GM03348 (cell line): ENCODE measurements at regions not wholly inside any gene's neighbourhood (a gene's known extent, or its start where the extent isn't known, plus 50 kb on each side); places are given as distances from the start of the nearest gene placed in this dataset.
"Not testable (repeated sequence)": the region's sequence is repeated elsewhere in the genome, so short reads cannot be mapped to it uniquely, and the experiment has no call there.

ENCODE experiments used
- DNase-seq: peaks from one replicate; pipeline ENCODE4 v3.0.0; 2012; ENCODE audit warnings: low spot score

DNA sequence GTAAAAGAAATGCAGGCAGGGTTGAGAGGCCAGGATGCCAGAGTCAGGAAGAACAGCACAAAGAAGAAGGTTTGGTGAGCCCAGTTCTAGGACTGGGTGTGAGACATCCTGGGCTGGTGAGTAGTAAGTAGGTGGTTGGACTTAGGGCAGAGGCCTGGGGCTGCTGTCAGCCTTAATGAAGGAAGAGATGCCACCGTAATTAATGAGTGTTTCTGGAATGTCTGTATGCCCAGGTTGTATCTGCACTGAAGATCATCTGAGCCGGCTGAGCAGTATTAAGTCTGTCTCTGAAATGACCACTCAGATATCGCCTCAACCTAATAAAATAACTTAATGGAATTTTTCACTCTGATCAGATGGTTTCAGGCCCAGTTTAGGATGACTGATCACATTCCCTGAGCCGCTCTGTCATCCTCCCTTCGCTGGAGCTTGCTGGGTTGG lies 532.9 kb upstream of the IL12A start:
- DNase-seq, result no peak

DNA sequence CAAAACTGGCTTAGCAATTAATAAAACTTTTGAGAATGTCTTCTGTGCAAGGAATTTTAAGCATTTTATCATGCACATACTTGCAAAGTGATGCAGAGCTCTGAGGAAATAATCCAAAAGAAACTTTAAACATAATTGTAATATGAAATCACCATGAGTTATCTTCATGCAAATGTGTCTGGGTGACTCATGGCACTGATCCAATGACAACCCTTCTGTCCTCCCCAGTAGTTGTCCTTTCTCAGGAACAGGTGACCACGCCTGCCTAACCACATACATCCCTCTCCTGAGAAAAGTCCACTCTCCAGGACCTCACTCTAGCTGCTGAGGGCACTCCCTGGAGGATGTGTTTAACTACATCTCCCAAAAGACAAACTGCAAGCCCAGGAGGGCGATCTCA lies 530.6 kb upstream of the IL12A start:
- DNase-seq, result peak; percentile 77

DNA sequence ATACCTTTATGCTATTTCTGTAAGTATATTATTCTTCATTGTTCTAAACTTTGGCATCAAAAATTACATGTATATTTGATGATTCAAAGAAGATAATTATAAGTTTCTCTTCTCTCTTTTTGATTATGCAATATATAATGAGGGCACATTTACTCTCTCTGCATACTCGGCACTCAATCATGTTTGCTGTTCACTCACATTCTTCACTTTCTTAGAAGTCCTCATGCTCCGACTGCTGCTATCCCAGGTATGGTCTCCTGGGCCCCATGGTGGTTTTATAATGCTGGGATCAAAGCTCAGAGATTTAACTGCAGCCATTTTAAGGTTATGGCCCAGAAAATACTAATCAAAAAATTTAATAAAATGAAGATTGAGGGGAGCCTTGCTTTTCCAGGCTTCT lies 529.7 kb upstream of the IL12A start:
- no peak for DNase-seq

DNA sequence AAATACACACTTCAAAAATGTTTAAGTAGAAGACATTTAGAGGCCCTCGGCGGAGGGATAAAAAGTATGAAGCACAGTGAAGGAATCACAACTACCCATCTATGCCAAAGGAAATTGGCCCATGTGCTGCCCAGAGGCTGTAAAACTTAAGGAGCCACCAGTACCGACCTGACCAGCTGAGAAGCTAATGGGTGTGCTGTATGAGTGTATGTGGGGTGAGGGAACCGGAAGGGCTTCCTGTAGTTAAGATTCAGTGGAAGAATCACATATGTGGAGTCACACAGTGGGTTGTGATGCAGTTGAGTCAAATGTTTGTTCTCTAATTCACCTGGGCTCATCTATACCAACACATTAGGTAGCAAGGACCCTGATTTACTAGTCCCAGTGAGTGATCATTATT lies 516.0 kb upstream of the IL12A start:
- no peak for DNase-seq

DNA sequence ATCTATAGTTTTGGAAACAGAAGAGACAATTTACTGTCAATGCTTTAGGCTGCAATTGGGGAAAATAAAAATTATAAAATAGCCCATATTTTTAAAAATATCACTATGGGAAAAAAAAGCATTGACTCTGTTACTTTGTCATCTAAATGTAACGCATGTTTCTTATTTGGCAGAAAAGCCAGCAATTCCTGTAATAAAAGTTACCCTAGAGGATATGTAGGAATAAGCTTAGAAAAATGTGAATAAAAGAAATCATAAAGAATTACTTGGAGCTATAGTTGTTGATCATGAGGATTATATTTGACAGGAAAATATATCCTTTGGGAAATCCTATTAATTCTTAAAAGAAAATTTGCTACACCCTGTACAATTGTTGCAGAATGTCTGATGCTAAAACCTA lies 515.4 kb upstream of the IL12A start:
- DNase-seq, result no peak

DNA sequence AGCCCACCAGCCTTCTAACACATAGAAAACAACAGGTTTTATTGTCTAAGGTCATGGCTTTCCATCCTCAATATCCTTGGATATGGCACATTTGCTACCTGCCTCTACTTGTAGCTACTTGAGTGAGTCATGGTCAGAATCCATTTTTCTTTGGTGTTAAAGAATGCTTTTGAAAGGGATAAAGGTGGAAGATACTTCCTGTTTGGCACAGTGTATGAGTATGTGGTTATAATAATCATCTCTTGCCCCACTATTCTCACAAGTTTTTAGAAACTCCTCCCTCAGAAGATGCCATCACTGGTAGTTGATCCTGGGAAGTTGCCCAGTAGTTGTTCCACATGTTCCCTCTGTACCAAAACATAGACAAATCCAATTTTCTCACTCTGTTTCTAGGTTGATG lies 508.6 kb upstream of the IL12A start:
- no peak for DNase-seq

DNA sequence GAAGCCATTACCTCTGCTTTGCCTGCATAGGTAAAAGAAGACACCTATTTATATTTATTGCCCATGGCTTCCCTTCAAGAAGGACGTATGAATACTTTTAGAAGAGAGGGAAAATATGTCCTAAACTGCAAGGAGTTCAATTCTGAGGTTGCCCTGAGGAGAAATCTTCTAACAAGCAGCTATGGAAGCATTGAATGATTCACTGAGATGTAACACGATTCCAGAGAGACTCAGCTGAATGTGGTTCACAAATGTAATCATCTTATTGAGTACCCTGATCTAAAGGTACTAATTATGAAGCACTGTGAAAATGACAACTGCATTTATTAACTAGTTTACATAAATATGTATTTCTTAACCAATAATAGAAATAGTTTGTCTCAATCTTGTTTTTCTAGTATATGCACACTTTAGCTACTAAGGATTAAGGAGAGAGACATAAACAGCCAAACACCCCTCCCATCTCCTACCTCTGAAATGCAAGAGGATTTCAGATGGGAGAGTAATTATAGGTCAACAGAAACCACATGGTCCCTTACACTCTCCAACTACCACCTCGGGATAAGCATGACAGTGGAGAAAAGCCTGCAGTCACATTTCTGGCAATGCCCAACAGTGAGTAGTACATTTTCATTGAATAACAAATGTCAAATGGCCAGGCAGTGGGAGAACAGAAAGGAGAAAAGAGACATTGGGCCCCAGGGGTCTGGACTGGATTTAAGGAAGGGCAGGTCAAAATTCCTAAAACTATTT lies 506.2 kb upstream of the IL12A start:
- no peak for DNase-seq

DNA sequence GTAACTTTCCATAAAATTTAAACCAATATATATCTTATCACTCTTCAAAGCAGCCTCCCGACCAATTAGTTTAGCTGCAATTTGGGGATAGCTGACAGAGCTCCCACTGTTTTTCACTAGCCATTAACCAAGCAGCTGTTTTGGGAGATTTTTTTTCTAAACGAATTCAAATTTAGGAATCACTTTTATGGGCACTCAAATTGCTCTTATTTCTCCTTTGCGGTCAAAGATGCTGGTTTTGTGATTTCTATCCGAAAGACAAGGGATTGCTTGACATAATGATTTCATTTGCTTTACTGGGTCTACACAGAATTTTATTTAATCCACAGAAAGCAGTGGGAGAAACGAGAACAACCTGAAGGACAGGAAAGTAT lies 505.7 kb upstream of the IL12A start:
- DNase-seq, result no peak

DNA sequence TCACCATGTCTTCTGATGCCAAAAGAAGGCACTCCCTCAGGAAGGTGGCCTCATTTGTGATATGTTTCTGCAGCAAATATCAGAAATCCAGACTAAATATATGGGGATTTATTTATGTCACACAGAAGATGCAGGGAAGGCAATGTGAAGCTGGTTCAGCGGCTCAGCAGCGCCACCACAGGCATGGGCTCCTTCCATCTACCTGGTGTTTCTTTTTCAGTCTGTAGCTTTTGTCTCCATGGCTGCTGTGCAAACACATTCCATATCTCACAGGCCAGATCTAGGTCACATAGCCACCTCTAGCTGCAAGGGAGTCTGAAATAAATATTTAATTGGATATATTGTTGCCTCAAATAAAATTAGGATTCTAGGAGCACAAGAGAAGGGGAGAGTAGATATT lies 502.1 kb upstream of the IL12A start:
- DNase-seq, result no peak

DNA sequence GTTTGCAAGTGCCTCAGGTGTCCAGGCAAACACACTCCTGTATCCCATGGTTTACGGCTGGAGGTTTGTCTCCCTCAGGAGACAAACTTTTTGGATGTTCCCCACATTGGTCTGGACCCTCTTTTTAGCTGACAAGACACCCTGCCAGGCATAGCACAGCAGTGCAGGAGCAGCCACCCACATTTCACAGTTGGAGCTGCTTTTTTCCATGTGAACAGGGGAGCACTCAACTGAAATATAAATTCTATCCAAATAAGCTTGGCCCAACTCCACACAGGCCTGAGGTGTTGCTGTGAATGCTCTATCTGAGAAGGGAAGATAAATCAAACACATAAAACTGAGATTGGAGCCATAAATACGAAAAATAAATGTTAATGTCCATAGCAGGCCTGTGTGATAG lies 501.3 kb upstream of the IL12A start:
- DNase-seq, result no peak

DNA sequence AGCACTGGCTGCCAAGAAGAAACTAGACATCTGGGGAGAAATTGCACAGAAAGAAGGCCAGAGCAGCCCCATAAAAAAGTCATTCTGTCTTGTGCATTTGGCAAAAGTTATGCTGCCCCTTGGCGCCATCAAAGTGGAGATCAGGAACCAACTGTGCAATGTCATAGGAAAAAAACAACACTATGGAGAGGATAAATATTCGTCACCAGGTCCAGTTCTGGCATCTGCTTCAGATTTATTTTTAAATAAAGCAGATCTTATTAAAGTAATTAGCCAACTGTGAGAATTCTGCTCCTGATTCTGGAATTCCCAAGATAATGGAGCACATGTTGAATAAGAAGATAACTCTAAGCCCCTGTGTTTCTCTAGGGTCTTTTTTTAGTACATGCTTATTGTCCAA lies 500.0 kb upstream of the IL12A start:
- DNase-seq, result no peak

DNA sequence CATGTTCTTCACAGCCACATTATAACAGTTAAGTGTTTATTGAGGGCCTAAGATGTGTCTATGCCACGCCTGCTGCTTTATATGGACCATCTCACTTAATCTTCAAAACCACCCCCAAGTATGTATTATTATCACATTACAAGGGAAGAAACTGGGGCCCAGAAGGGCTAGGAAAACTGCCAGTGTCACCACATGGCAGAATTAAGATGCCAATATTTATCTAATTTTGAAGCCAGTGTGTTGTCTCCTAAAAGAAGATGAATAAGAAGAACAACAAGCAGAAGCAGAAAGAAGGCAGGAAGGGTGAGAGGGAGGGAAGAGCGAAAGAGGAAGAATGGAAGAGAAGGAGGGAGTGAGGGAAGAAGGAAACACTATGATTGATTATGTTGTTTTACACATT lies 491.3 kb upstream of the IL12A start:
- DNase-seq, result no peak

DNA sequence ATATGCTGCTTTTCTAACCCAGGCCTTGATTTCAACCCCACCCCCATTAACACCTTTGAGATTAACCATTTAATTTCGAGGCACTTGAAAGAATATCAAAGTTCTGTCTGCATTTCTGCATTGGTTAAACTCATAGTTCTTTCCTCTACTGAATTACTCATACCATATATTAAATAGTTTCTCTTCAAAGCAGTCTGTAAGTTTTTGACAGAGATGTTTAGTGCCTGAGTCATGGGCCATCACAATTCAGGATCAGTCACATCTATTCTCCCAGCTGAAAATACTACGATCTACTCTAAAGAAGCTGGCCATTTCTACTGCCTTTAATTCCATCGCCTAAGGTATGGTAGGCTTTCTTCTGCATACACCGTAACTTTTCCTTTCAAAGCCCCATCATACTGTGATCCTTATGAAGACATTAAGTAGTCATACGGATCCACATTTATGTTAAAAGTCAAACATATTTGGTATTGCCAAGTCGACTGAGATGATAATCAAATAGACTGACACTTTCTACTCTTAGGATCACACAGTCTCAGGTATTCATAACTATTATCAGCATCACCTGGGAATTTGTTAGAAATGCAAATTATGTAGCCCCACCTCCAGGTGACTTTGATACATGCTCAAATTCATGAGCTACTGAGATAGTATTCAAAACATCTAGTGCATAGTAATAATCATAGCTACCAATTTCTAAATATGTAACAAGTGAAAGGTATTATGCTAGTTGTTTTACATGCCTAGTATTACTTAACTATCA lies 489.4 kb upstream of the IL12A start:
- DNase-seq, result peak; percentile 6

DNA sequence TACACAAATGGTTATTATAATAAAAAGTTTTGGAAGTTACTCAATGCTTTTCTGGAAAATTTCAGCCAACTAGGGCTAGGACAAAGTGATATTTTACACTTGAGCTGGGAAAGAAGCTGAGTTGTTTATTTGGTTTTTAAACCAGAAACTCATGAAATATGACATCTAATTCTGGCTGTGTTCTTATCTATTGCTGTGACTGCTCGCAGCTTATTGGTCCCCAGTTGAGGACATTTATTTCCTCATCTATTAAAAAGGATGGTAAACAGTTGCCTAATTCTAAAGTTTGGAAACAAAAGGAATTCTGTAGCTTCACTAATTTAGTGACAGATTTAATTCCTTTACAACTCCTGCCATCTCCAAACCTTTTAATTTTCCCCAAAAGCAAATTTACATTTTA lies 487.6 kb upstream of the IL12A start:
- no peak for DNase-seq

DNA sequence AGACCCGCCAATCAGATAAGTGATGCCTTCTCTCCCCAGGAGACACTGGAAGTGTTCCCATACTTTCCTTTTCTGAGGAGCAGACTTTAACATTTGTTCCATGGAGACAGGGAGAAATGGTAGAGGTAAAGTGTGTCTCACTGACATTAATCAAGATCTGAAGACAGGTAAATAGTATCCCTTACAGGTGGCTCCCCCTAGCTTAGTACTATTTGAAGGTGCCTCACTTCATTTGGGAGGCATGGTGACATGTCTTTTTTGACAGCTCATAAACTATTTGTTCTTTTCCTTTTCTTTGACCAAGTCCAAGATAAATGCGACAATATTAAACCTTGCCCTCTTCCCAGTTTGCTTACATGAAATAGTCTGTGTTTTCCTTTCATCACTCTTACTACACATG lies 485.6 kb upstream of the IL12A start:
- no peak for DNase-seq

DNA sequence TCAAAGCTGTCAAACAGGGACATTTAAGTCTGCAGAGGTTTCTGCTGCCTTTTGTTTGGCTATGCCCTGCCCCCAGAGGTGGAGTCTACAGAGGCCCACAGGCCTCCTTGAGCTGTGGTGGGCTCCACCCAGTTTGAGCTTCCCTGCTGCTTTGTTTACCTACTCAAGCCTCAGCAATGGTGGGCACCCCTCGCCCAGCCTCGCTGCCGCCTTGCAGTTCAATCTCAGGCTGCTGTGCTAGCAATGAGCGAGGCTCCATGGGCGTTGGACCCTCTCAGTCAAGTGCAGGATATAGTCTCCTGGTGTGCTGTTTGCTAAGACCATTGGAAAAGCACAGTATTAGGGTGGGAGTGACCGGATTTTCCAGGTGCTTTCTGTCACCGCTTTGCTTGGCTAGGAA lies 477.6 kb upstream of the IL12A start:
- DNase-seq, result not testable (repeated sequence)

DNA sequence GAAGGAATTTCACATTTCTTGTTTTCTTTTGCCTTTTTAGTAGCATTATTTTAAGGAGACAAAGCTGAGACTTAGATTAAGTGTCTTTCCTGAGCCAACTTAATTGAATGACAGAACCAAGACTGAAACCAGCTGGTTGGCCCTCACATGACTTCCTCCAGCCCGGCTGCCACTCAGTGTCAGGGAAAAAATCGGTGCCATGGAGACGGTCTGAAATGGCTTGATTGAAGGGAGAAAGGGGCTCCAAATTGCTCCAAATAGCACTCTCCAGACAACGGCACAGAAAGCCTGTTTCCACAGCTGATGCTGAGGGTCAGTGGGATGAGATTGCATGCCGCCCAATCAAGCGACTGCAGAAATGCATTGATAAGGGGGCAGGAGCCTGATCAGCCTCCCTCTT lies 475.2 kb upstream of the IL12A start:
- DNase-seq, result no peak

DNA sequence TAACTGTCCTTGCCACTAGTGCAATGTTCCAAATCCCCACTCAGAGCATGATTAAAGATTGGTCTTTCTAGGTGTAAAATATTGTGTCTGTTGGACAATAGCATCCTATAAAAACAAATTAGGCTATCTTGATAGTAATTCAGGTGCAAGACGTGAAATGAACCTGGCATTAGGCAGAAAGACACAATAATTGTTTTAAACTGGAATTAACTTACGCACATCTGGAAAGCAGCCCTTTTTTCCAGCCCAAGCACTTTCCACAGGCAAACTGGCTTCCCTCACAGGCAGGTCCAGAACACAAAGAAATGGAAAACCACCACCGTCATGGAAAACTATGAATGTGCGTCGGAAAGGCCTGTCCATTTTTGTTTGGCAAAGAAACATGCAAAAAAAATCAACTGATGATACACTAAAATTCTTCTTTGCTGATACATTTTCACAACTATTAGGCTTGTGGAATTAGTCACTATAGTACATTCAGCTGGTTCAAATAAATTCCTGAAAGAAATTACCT lies 474.7 kb upstream of the IL12A start:
- DNase-seq, result peak; percentile 11

DNA sequence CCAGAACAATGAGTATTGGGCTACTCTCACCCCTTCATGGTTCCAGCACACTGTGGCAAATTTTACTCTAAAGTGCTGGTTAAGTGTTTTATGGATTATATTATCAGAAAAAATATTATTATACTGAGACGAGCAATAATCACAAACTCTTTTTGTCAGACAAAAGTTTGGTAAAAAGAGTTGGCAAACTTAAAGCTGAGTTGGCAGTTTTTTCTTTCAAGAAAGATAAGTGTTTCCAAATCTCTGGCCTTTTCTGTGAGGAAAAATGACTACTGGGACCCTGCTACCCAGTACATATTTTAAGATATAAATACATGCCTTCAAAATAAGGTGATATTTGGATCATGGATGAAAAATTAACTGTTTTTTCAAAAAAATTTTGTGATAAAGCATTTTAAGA lies 471.5 kb upstream of the IL12A start:
- DNase-seq, result no peak

DNA sequence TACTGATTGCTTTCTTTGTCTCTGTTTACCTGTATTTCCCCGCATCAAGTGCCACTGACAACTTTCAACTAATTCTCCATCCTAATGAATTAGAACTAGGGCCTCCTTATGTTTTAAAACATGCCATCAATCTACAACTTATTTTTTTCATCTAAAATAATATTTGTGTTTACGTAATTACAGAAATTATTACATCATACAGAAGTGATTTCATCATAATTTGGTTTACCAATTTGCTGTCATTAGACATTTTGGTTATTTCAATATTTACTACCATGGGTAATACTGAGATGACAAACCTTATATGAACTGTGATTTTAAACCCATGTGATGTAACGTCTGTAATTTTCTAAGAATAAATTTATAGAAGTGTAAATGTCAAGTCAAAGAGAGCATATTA lies 468.0 kb upstream of the IL12A start:
- no peak for DNase-seq

DNA sequence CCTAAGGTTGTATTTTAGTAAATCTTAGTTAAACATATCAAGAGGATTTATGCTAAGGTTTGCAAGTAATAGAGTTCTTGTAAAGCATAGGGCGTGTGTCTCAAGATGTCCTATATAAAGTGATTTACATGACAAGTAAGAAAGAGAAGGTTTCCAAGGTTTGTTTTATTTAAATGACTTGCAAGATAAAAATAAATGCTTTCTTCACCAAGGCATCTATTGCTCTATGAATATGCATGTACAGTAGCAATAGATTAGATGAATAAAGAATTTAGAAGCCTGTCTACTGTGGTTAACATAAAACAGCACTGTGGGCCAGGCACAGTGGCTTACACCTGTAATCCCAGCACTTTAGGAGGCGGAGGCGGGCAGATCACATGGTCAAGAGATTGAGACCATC lies 466.4 kb upstream of the IL12A start:
- no peak for DNase-seq

DNA sequence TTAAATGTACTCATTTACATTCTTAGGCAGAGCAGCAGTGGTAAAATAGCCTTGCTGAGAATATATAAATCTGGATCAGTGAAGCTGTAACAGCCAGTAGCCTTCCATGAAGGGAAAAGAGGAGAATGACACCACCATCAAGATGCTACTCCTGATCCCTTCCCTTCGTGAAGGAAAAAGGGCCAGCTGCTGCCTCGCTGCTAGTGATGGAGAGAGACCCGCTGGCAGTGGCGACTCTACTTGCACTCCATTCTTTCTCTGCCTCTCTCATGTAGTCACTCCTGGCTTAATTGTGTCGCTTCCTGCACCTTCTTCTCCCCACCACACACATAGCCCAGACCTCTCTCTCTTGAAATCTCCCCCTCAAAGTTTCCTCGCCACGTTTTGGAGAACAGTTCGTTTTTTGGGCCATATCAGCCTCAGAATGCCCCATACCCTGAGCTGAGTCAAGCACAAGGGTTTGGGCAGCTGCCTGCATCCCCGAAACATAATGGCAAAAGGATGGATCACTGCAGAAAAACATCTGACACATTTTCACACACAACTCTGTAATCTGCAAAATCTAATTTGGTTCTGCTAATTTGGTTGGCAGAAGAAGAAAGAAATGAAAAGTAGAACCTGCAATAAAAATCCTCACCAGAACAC lies 460.3 kb upstream of the IL12A start:
- DNase-seq, result no peak

DNA sequence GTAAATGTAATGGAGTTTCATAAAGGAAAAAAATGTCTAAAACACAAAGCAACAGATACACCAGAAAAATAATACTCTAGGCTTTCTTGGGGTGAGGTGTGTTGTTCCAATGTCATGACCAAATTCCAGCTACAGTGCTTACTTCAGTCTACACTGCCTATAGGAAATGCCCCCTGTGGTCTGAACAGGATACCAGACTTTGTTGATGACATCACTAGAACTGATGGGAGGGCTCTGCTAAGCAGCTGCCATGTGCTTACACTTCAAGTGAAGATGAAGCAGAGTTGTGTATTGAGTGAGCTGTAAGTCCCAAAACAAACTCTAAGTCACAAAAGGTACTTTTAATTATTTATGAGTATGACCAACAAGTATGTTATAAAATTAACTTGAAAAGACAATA lies 456.1 kb upstream of the IL12A start:
- DNase-seq, result no peak
